ENCODE measurements at regions not wholly inside any gene's neighbourhood (a gene's known extent, or its start where the extent isn't known, plus 50 kb on each side); places are given as distances from the start of the nearest gene placed in this dataset.

DNA sequence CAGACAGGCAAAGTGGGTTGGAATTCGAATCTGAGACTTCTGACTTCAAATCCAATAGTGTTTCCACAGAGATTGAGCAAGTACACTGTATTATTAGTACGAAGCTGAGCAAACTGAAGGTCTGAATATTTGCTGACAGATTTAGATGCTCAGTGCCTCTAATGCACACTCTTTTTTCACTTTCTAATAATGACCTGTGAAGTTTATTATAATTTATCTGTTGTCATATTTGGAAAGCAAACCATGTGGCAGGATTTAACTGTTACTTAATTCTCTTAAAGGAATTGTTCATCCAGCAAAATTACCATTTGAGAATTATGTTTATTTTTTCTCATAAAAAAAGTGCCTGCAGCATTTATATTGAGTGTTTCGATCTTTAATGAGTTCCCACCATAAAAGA lies 277.3 kb downstream of the DMRT2 start:
- no peaks in the 10 kb centered on the region for H4K20me1 ChIP-seq (ENCODE audit: control insufficient read depth, extremely low read depth, insufficient read depth, low read length)
- H3K36me3 ChIP-seq (ENCODE audit: control insufficient read depth in 2 of 2, extremely low read depth in 1 of 2, insufficient read depth in 2 of 2, low read length in 2 of 2): no peaks in the 10 kb centered on the region
- H3K79me2 ChIP-seq (ENCODE audit: control insufficient read depth, insufficient read depth, low read length): no peaks in the 10 kb centered on the region
- no peak overlapping the region for H2AFZ ChIP-seq (ENCODE audit: control insufficient read depth, low read length)
- no peaks in the 10 kb centered on the region for H3K27me3 ChIP-seq (ENCODE audit: control insufficient read depth, extremely low read depth, insufficient read depth, low read length)
- H3K9me3 ChIP-seq (ENCODE audit: control insufficient read depth, low read depth, low read length): no peaks in the 10 kb centered on the region
- H3K9ac ChIP-seq (ENCODE audit: control insufficient read depth, extremely low read depth, insufficient read depth, low read length): no peak overlapping the region
- no peak for TF ChIP-seq EZH2 (IDR thresholded peaks at IDR 0.05; ENCODE audit: low read length)
- no peak for TF ChIP-seq CTCF (optimal IDR thresholded peaks at IDR 0.05 in 1 of 3, IDR thresholded peaks at IDR 0.05 in 1 of 3, conservative IDR thresholded peaks at IDR 0.05 in 1 of 3; ENCODE audit: extremely low read depth in 1 of 3, insufficient read depth in 2 of 3, low read length in 3 of 3)
- H3K4me1 ChIP-seq (ENCODE audit: control insufficient read depth, extremely low read depth, insufficient read depth, low read length): no peaks in the 10 kb centered on the region
- DNase-seq (ENCODE audit: low read depth, low spot score): no peak
- dilution Hi-C loops (cut with MboI; ENCODE audit: extremely low pct_ligation_motif_present, low sequenced_read_pairs): no loop called here
- H3K4me3 ChIP-seq (ENCODE audit: control insufficient read depth in 2 of 3, extremely low read depth in 1 of 3, insufficient read depth in 2 of 3, low read depth in 1 of 3, low read length in 3 of 3): no peak overlapping the region
- no peak overlapping the region for H3K27ac ChIP-seq (ENCODE audit: control insufficient read depth, insufficient read depth, low read length)
- no peak for FAIRE-seq
- no peak overlapping the region for H3K4me2 ChIP-seq (ENCODE audit: control insufficient read depth, extremely low read depth, insufficient read depth, low read depth, low read length)
- no peaks in the 10 kb centered on the region for H3K9me1 ChIP-seq (ENCODE audit: control insufficient read depth, extremely low read depth, insufficient read depth, low read length)

DNA sequence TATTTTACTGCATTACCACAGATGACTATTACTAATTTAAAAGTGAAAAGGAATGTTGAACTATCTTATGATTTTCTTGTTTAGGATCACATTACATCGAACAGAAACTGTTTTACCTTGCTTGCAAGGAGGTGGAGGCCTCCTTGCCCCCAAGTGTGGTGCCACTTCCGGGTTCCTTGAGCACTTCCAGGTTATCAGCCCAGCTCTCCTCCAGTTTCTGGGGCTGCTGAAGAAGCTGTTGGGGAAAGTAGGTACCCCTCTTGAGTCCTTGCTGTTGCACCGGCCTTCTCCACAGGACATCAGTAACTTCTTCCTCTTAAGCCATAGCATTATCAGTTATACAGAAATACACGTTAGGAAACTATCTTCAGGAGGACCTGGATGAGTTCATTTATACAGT lies 278.2 kb downstream of the DMRT2 start:
- no peaks in the 10 kb centered on the region for H3K9me1 ChIP-seq (ENCODE audit: control insufficient read depth, extremely low read depth, insufficient read depth, low read length)
- no peaks in the 10 kb centered on the region for H3K27me3 ChIP-seq (ENCODE audit: control insufficient read depth, extremely low read depth, insufficient read depth, low read length)
- H2AFZ ChIP-seq (ENCODE audit: control insufficient read depth, low read length): no peak overlapping the region
- H3K4me3 ChIP-seq (ENCODE audit: control insufficient read depth in 2 of 3, extremely low read depth in 1 of 3, insufficient read depth in 2 of 3, low read depth in 1 of 3, low read length in 3 of 3): no peak overlapping the region
- no peaks in the 10 kb centered on the region for H3K9me3 ChIP-seq (ENCODE audit: control insufficient read depth, low read depth, low read length)
- H3K4me1 ChIP-seq (ENCODE audit: control insufficient read depth, extremely low read depth, insufficient read depth, low read length): no peaks in the 10 kb centered on the region
- dilution Hi-C loops (cut with MboI; ENCODE audit: extremely low pct_ligation_motif_present, low sequenced_read_pairs): no loop called here
- H3K4me2 ChIP-seq (ENCODE audit: control insufficient read depth, extremely low read depth, insufficient read depth, low read depth, low read length): no peak overlapping the region
- no peak for TF ChIP-seq EZH2 (IDR thresholded peaks at IDR 0.05; ENCODE audit: low read length)
- TF ChIP-seq CTCF (optimal IDR thresholded peaks at IDR 0.05 in 1 of 3, IDR thresholded peaks at IDR 0.05 in 1 of 3, conservative IDR thresholded peaks at IDR 0.05 in 1 of 3; ENCODE audit: extremely low read depth in 1 of 3, insufficient read depth in 2 of 3, low read length in 3 of 3): no peak
- DNase-seq (ENCODE audit: low read depth, low spot score) (no peak), FAIRE-seq (no peak)
- no peaks in the 10 kb centered on the region for H4K20me1 ChIP-seq (ENCODE audit: control insufficient read depth, extremely low read depth, insufficient read depth, low read length)
- H3K9ac ChIP-seq (ENCODE audit: control insufficient read depth, extremely low read depth, insufficient read depth, low read length): no peak overlapping the region
- no peaks in the 10 kb centered on the region for H3K79me2 ChIP-seq (ENCODE audit: control insufficient read depth, insufficient read depth, low read length)
- H3K27ac ChIP-seq (ENCODE audit: control insufficient read depth, insufficient read depth, low read length): no peak overlapping the region
- H3K36me3 ChIP-seq (ENCODE audit: control insufficient read depth in 2 of 2, extremely low read depth in 1 of 2, insufficient read depth in 2 of 2, low read length in 2 of 2): no peaks in the 10 kb centered on the region
